ENCODE measurements at regions not wholly inside any gene's neighbourhood (a gene's known extent, or its start where the extent isn't known, plus 50 kb on each side); places are given as distances from the start of the nearest gene placed in this dataset.

DNA sequence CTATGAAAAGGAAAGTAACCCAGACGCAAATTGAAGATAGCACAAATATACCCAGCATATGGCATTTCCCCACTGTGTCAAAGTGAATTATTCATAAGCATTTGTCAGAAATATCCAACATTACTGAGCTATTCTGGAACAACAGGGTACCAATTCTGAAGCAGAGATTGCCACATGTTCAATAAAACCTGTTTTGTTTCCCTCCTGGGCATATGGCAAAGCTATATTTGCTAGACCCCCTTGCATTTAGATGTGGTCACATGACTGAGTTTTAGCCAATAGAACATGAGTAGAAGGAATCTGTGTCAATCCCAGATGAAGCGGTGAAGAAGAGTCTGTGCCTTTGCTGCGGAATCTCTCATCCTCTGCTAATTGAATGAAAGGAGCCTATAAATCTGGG is 296.4 kb upstream of the DLGAP1 start:
- TF ChIP-seq, protein P1, sequence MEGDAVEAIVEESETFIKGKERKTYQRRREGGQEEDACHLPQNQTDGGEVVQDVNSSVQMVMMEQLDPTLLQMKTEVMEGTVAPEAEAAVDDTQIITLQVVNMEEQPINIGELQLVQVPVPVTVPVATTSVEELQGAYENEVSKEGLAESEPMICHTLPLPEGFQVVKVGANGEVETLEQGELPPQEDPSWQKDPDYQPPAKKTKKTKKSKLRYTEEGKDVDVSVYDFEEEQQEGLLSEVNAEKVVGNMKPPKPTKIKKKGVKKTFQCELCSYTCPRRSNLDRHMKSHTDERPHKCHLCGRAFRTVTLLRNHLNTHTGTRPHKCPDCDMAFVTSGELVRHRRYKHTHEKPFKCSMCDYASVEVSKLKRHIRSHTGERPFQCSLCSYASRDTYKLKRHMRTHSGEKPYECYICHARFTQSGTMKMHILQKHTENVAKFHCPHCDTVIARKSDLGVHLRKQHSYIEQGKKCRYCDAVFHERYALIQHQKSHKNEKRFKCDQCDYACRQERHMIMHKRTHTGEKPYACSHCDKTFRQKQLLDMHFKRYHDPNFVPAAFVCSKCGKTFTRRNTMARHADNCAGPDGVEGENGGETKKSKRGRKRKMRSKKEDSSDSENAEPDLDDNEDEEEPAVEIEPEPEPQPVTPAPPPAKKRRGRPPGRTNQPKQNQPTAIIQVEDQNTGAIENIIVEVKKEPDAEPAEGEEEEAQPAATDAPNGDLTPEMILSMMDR (IDR thresholded peaks at IDR 0.05; ENCODE audit: borderline replicate concordance, insufficient read depth, low read depth, low read length), result no peak
- no peak overlapping the region for H3K4me3 ChIP-seq (ENCODE audit: low read depth, low read length)

DNA sequence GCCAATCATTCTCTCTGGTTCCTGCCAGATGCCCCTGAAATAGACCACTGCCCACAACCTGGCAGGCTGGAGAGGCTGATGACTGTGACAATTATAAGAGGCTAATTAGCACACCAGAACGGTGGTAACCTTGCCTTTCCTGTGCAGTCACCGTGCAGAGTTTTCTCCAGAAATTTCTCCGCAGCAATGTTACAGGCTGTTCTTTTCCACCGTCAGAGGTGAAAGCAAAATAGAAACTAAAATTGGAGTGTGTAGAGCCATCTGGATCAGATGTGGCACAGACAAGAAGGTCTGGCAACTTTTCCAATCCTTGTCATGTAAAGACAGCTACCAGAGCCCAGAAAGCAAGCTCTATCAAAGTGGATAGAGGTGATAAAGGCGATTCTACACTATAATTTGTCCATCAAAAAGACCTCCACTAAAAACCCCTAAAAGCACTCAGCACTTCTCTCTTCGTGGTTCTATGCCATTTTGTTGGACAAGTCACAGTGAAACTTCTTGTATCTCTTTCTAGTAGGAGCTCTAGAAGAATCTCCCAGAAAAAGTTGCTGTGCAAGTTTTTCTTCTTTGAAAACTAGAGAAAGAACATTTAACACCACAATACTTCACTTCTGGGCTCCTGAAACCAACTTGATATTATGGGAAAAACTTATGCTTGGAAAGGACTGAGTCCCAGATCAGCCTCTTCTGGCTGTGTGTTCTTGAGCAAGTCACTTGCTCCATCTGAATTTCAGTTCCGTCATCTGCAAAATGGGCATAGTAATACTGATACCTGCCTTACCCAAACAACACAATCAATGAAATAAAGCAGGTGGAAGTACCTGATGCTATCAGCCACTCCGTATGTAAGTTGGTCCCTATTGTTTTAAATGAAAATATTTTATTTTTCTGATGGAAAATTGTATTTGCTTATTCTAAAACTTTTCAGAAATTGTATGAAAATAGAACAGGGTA is 295.6 kb upstream of the DLGAP1 start:
- TF ChIP-seq, protein P1 (IDR thresholded peaks at IDR 0.05; ENCODE audit: borderline replicate concordance, insufficient read depth, low read depth, low read length), result no peak
- H3K4me3 ChIP-seq (ENCODE audit: low read depth, low read length), result no peak overlapping the region

DNA sequence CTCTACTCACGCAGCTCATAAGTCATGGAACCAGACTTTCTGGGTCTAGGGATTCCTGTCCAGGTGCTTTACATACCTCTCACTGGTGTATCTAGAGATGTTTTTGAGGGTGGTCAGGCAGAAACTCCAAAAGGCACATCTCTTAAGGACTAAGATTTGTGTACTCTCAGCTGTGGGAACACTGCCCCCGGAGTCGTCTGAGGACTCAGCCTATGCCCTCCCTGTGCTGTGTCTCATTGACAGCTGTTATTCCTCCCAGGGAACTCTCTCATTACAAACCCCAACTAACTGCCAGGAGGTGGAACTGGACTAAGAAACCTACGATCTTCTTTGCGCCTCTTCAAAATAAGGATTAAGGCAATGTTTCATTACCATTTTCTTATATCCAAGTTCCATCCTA is 293.9 kb upstream of the DLGAP1 start:
- TF ChIP-seq, protein P1 (IDR thresholded peaks at IDR 0.05; ENCODE audit: borderline replicate concordance, insufficient read depth, low read depth, low read length), result no peak
- no peak overlapping the region for H3K4me3 ChIP-seq (ENCODE audit: low read depth, low read length)

DNA sequence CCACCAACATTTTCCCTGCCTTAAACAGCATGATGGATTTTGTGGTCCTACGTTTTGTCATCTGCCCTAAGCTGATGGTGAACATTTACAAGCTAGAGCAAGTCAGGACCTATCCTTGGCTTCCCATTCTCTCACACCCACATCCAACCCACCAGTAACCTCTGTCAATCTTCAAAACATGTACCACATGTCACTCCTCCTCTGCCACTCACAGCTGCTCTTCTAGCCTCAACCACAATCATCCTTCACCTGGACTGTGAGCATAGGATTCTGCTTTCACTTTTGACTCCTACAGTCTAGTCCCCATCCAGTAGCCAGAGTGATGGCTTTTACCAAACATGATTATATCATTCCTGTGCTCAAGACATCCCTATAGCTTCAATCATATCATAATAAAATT is 279.8 kb upstream of the DLGAP1 start:
- TF ChIP-seq, protein P1 (IDR thresholded peaks at IDR 0.05; ENCODE audit: borderline replicate concordance, insufficient read depth, low read depth, low read length), result no peak
- H3K4me3 ChIP-seq (ENCODE audit: low read depth, low read length), result no peak overlapping the region

DNA sequence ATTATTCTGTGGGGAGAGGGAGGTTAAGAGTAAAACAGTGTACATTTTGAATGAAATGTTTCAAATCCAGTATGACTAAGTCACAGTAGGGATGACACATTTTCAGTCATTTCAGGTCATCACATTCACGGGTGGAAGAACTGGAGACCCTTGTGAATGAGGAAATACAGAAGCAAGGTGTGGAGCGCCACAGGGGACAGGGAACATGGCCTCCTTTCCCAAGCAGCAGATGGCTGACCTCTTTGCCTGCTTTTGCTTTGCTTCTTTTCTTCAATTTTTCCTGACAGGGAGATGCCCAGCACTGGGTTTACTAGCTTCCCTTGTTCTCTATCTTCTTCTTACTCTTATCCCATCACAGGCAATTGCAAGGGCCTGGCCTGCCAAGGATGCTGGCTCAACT is 278.9 kb upstream of the DLGAP1 start:
- H3K4me3 ChIP-seq (ENCODE audit: low read depth, low read length), result no peak overlapping the region
- TF ChIP-seq, protein P1 (IDR thresholded peaks at IDR 0.05; ENCODE audit: borderline replicate concordance, insufficient read depth, low read depth, low read length), result no peak

DNA sequence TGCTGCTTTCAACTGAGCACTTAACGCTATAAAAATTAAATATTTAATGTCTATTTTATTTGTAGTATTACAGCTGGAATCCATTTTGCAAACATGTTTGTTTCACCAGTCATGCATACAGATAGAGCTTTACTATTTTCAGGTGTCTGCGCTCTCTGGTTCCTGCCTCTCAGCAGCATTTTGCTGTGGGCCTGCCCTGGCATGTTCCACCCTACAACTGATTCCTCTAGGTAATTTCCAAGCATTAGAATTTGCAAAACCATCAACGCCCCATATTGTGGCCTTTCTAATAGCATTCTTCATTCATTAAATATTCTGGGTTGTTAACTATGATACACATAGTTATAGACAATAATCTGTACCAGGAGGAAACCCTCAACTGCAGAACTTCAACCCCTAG is 266.4 kb upstream of the DLGAP1 start:
- no peak overlapping the region for H3K4me3 ChIP-seq (ENCODE audit: low read depth, low read length)
- TF ChIP-seq, protein P1 (IDR thresholded peaks at IDR 0.05; ENCODE audit: borderline replicate concordance, insufficient read depth, low read depth, low read length), result no peak

DNA sequence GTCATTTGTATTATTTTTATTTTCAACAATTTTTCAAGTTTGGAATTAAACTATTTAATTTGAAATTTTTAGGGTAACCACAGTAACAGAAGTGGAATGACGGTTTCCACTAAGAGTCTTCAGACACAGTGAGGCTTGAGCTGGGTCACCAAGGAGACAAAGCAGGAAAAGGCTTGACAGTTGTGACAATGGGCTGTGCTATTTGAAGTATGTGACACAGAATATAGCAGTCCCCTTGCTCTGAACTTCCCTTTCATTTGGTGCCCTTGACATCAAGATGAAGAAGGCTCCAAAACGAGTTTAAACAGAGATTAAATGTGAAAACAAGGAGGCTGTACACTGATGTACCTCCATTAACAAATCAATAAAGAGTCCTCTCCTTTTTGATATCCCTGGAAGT is 265.4 kb upstream of the DLGAP1 start:
- H3K4me3 ChIP-seq (ENCODE audit: low read depth, low read length), result no peak overlapping the region
- TF ChIP-seq, protein P1 (IDR thresholded peaks at IDR 0.05; ENCODE audit: borderline replicate concordance, insufficient read depth, low read depth, low read length), result no peak

All from GM12875 (cell line).